SU-DHL-6 (cell line): ENCODE measurements at regions not wholly inside any gene's neighbourhood (a gene's known extent, or its start where the extent isn't known, plus 50 kb on each side); places are given as distances from the start of the nearest gene placed in this dataset.
"Not testable (repeated sequence)": the region's sequence is repeated elsewhere in the genome, so short reads cannot be mapped to it uniquely, and the experiment has no call there.

Experiments used
- H2AFZ ChIP-seq: fragments of 200-600 bp; sonication (generic); 2 replicates; pipeline ENCODE4 v1.6.1; 2014; ENCODE audit warnings: low read depth, mild to moderate bottlenecking, moderate library complexity, mixed read lengths, antibody characterized with exemption, low read length; ENCODE audit not compliant: severe bottlenecking
- H3F3A ChIP-seq: fragments of 200-600 bp; shearing (Covaris generic); 2 replicates; pipeline ENCODE4 v1.6.0; 2016; ENCODE audit warnings: antibody characterized with exemption, mild to moderate bottlenecking; ENCODE audit not compliant: insufficient read depth
- H3K27ac ChIP-seq: fragments of 200-600 bp; sonication (generic); 2 replicates; pipeline ENCODE4 v1.5.1; 2016; ENCODE audit warnings: low read depth, mild to moderate bottlenecking, low read length, moderate library complexity, mixed read lengths
- H3K27me3 ChIP-seq: fragments of 200-600 bp; sonication (generic), shearing (Covaris generic); 2 replicates; pipeline ENCODE4 v1.6.0; 2014; ENCODE audit warnings: mild to moderate bottlenecking, low read length
- H3K36me3 ChIP-seq: fragments of 200-600 bp; sonication (generic); 2 replicates; pipeline ENCODE4 v1.6.1; 2014; ENCODE audit warnings: mild to moderate bottlenecking, low read length, mixed read lengths
- H3K4me2 ChIP-seq: fragments of 300-600, 200-600 bp; shearing (Covaris generic), sonication (generic); 2 replicates; pipeline ENCODE4 v1.6.0; 2014; ENCODE audit warnings: low read length, low read depth, mild to moderate bottlenecking; ENCODE audit not compliant: poor library complexity, severe bottlenecking
- H3K4me3 ChIP-seq: fragments of 200-600 bp; sonication (generic); 2 replicates; pipeline ENCODE4 v1.5.1; 2014; ENCODE audit warnings: antibody characterized with exemption, low read length, mild to moderate bottlenecking, mixed read lengths; ENCODE audit not compliant: insufficient read depth, poor library complexity, severe bottlenecking
- H3K79me2 ChIP-seq: fragments of 200-600 bp; sonication (generic); 2 replicates; pipeline ENCODE4 v1.6.1; 2014; ENCODE audit warnings: mild to moderate bottlenecking, low read length, moderate library complexity; ENCODE audit not compliant: insufficient read depth
- H3K9ac ChIP-seq: fragments of 200-600 bp; sonication (generic); 2 replicates; pipeline ENCODE4 v1.7.0; 2014; ENCODE audit warnings: mild to moderate bottlenecking, low read length
- H3K9me2 ChIP-seq: fragments of 200-600 bp; sonication (generic); replicated peaks from 2 replicates; pipeline ENCODE4 v1.6.1; 2014; ENCODE audit warnings: low read length; ENCODE audit not compliant: insufficient read depth
- H3K9me3 ChIP-seq: fragments of 200-600 bp; sonication (generic); 2 replicates; pipeline ENCODE4 v1.6.1; 2014; ENCODE audit warnings: low read length, mixed read lengths; ENCODE audit not compliant: insufficient read depth
- H4K20me1 ChIP-seq: fragments of 200-600 bp; sonication (generic); 2 replicates; pipeline ENCODE4 v1.6.1; 2014; ENCODE audit warnings: low read depth, mild to moderate bottlenecking, antibody characterized with exemption, low read length, moderate library complexity, mixed read lengths
- EZH2phosphoT487 ChIP-seq: fragments of 200-600 bp; sonication (generic), shearing (Covaris generic); conservative IDR thresholded peaks from 2 replicates; pipeline ENCODE4 v1.6.1; 2018; ENCODE audit warnings: mild to moderate bottlenecking, antibody characterized with exemption, low read length, moderate library complexity, mixed read lengths
- TF ChIP-seq, protein P1 (sequence below): fragments of 200-600 bp; sonication (generic); IDR thresholded peaks from one replicate; pipeline ENCODE4 v1.5.1; 2017; ENCODE audit warnings: antibody characterized with exemption, mild to moderate bottlenecking, low read length, moderate library complexity; ENCODE audit not compliant: insufficient read depth, poor library complexity, severe bottlenecking

DNA sequence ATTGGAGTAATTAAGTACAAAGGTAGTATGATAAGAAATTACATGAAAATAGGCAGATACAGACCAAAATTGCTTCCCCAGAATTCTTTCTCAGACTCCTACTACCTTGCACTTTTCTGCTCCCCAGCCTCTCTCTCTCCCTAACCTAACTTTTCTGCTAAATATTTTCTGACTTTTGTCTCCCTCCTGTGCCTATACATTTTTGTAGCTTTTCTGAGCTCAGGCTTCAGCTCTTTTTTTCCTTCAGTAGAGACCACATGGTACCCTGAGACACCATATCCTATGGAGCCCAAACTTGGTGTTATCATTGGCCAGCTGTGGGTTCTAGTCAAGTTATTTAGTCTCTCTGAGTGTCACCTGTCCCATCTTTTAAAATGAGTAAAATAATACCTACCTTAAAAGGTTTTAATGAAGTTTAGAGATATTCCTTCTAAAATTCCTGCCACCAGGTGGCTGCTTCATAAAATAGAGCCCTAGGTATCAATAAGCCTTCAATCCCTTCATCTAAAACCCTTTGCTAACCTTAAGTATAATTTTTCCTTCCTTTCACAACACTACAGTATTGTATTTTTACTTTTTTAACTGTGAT is 237.6 kb upstream of the DUSP10 start:
- Histone ChIP-seq H3K9me3 (no peaks in the 10 kb centered on the region), H3K36me3 (no peaks in the 10 kb centered on the region), H3K4me2 (no peak overlapping the region), H3K79me2 (no peaks in the 10 kb centered on the region), H3K9me2 (no peaks in the 10 kb centered on the region), H3K27ac (no peak overlapping the region), H2AFZ (no peak overlapping the region), H4K20me1 (no peaks in the 10 kb centered on the region), H3K9ac (no peak overlapping the region), H3K4me3 (no peak overlapping the region), H3F3A (no peaks in the 10 kb centered on the region), H3K27me3 (no peaks in the 10 kb centered on the region)
- TF ChIP-seq EZH2phosphoT487: no peak
- TF ChIP-seq, protein P1, sequence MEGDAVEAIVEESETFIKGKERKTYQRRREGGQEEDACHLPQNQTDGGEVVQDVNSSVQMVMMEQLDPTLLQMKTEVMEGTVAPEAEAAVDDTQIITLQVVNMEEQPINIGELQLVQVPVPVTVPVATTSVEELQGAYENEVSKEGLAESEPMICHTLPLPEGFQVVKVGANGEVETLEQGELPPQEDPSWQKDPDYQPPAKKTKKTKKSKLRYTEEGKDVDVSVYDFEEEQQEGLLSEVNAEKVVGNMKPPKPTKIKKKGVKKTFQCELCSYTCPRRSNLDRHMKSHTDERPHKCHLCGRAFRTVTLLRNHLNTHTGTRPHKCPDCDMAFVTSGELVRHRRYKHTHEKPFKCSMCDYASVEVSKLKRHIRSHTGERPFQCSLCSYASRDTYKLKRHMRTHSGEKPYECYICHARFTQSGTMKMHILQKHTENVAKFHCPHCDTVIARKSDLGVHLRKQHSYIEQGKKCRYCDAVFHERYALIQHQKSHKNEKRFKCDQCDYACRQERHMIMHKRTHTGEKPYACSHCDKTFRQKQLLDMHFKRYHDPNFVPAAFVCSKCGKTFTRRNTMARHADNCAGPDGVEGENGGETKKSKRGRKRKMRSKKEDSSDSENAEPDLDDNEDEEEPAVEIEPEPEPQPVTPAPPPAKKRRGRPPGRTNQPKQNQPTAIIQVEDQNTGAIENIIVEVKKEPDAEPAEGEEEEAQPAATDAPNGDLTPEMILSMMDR: no peak

DNA sequence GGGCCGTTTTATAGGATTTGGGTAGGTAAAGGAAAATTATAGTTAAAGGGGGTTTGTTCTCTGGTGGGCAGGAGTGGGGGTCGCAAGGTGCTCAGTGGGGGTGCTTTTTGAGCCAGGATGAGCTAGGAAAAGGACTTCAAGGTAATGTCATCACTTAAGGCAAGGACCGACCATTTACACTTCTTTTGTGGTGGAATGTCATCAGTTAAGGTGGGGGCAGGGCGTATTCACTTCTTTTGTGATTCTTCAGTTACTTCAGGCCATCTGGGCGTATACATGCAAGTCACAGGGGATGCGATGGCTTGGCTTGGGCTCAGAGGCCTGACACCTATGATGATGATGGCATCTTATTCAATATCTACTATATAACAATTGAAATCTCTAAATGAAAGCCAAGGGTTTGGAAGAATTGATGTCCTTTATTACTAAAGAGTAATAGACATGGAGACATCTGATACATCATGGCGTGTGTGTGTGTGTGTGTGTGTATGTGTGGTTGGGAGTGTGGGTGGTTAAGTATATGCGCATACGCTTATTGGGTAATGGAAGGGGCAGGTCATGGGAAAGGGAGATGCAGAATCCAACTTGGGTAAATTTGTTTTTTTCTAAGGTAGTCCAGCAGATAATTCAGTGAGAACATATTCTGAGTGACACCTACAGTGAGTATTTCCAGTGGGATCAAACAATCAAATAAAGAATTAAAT is 236.9 kb upstream of the DUSP10 start:
- not testable (repeated sequence) for H2AFZ ChIP-seq, H3F3A ChIP-seq, H3K79me2 ChIP-seq, H3K27ac ChIP-seq, H3K36me3 ChIP-seq, H3K4me3 ChIP-seq, H3K9me3 ChIP-seq, H3K9me2 ChIP-seq, H3K4me2 ChIP-seq, H3K9ac ChIP-seq, H3K27me3 ChIP-seq, H4K20me1 ChIP-seq

DNA sequence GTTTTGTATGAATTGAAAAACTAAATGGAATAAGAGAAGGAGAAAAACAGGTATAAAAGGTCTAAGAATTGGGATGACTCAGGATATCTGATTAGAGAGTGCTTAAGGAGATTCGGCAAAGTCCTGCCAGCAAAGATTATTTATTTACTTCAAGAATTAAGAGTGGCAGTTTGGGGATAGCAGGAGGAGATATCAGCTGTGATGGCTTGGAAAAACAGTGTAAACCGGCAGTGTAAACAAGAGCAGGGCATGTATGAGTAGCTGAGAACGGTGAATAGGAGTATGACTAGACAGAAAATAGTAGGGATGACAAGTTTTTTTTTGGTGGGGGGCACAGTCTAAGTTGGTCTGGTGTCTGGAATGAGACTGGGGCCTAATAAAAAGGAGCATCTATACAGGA is 231.9 kb upstream of the DUSP10 start:
- H3K9me2 ChIP-seq, H3K4me3 ChIP-seq, H3K9me3 ChIP-seq, H3K36me3 ChIP-seq, H3K4me2 ChIP-seq, H3K9ac ChIP-seq, H4K20me1 ChIP-seq, H3F3A ChIP-seq, H3K27me3 ChIP-seq, H3K79me2 ChIP-seq, H3K27ac ChIP-seq, H2AFZ ChIP-seq: not testable (repeated sequence)

DNA sequence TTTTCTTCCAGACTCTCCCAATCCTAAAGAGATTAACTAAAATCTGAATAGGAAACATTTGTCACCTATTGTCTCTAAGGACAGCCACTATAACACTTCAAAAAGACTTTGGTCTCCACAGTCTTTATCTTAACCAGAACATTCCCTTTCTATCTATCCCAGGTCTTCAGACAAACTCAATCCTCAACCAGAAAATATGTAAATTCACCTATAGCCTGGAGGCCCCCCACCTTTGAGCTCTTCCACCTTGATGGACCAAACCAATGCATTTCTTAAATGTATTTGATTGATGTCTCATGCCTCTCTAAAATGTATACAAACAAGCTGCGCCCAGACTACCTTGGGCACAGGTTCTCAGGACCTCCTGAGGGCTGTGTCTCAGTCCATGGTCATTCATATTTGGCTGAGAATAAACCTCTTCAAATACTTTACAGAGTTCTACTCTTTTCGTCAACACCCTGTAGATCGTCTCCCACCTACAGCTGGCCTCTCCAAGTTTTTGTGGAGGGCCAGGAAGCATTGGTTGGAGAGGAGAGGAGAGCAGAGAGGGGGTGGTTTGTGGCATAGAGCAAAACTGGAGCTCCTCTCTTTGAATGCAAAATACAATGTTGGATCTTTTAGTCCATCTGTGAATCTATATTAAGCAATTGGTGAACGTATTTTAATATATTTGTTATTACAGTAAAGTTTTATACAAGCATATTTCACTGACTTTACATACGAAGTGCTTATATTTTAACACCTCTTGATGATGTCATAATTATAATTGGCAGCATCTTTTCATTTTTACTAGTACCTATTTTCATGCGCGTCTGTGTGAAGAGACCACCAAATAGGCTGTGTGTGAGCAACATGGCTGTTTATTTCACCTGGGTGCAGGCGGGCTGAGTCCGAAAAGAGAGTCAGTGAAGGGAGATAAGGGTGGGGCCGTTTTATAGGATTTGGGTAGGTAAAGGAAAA is 230.7 kb upstream of the DUSP10 start:
- no peaks in the 10 kb centered on the region for H4K20me1 ChIP-seq
- H3K4me2 ChIP-seq: no peak overlapping the region
- H3K27ac ChIP-seq: no peak overlapping the region
- no peak overlapping the region for H2AFZ ChIP-seq
- no peaks in the 10 kb centered on the region for H3K27me3 ChIP-seq
- H3K9me2 ChIP-seq: no peaks in the 10 kb centered on the region
- no peaks in the 10 kb centered on the region for H3F3A ChIP-seq
- TF ChIP-seq, protein P1: no peak
- no peak for TF ChIP-seq EZH2phosphoT487
- no peaks in the 10 kb centered on the region for H3K9me3 ChIP-seq
- H3K9ac ChIP-seq: no peak overlapping the region
- no peak overlapping the region for H3K4me3 ChIP-seq
- H3K79me2 ChIP-seq: no peaks in the 10 kb centered on the region
- H3K36me3 ChIP-seq: no peaks in the 10 kb centered on the region

DNA sequence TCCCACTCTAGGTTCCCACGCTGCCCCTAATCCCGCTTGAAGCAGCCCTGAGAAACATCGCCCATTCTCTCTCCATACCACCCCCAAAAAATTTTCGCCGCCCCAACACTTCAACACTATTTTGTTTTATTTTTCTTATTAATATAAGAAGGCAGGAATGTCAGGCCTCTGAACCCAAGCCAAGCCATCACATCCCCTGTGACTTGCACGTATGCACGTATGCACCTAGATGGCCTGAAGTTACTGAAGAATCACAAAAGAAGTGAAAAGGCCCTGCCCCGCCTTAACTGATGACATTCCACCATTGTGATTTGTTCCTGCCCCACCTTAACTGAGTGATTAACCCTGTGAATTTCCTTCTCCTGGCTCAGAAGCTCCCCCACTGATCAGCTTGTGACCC is 229.1 kb upstream of the DUSP10 start:
- not testable (repeated sequence) for H2AFZ ChIP-seq, H3K27me3 ChIP-seq, H3F3A ChIP-seq, H3K9ac ChIP-seq, H3K4me3 ChIP-seq, H3K79me2 ChIP-seq, H3K9me2 ChIP-seq, H4K20me1 ChIP-seq, H3K27ac ChIP-seq, H3K4me2 ChIP-seq, H3K9me3 ChIP-seq, H3K36me3 ChIP-seq

DNA sequence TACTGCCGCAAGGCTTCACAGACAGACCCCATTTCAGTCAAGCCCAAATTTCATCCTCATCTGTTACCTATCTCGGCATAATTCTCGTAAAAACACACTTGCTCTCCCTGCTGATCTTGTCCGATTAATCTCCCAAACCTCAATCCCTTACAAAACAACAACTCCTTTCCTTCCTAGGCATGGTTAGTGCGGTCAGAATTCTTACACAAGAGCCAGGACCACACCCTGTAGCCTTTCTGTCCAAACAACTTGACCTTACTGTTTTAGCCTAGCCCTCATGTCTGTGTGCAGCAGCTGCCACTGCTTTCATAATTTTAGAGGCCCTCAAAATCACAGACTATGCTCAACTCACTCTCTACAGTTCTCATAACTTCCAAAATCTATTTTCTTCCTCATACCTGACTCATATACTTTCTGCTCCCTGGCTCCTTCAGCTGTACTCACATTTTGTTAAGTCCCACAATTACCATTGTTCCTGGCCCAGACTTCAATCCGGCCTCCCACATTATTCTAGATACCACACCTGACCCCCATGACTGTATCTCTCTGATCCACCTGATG is 227.5 kb upstream of the DUSP10 start:
- H3K4me3 ChIP-seq, H3K9me3 ChIP-seq, H2AFZ ChIP-seq, H3K36me3 ChIP-seq, H4K20me1 ChIP-seq, H3K9me2 ChIP-seq, H3K27me3 ChIP-seq, H3K27ac ChIP-seq, H3K4me2 ChIP-seq, H3K9ac ChIP-seq, H3K79me2 ChIP-seq, H3F3A ChIP-seq: not testable (repeated sequence)
